Right lobe of liver (tissue), 6 donors: ENCODE measurements at regions not wholly inside any gene's neighbourhood (a gene's known extent, or its start where the extent isn't known, plus 50 kb on each side); places are given as distances from the start of the nearest gene placed in this dataset.

ENCODE experiments used
- ATAC-seq, 4 donors: fragments of 200-7000 bp; cut with Tn5 transposase; one replicate each; pipeline ENCODE4 v1.9.1; 2020; ENCODE audit warnings: mild to moderate bottlenecking in 4 of 4, moderate library complexity in 4 of 4
- DNase-seq, 3 donors: peaks; one replicate each; pipeline ENCODE4 v3.0.0-alpha.2; 2020
- H3K27ac ChIP-seq, 3 donors: fragments of 200-600 bp; one replicate each; pipeline ENCODE4 v1.8.0; 2022
- H3K27me3 ChIP-seq, 2 donors: fragments of 200-600 bp; one replicate each; pipeline ENCODE4 v1.8.0; 2022
- H3K36me3 ChIP-seq, 4 donors: fragments of 200-600 bp; sonication (generic) in 1 of 4; one replicate each; pipeline versions ENCODE4 v1.5.1 to v1.8.0; 2017 to 2022; ENCODE audit warnings: control low read depth in 1 of 4
- H3K4me1 ChIP-seq, 4 donors: fragments of 200-600 bp; sonication (generic) in 1 of 4; one replicate each; pipeline versions ENCODE4 v1.5.1 to v1.8.0; 2017 to 2022; ENCODE audit warnings: control low read depth in 1 of 4
- H3K4me3 ChIP-seq, 3 donors: fragments of 200-600 bp; one replicate each; pipeline ENCODE4 v1.8.0; 2022
- H3K9me3 ChIP-seq, 4 donors: fragments of 200-600 bp; sonication (generic) in 1 of 4; one replicate each; pipeline versions ENCODE4 v1.5.1 to v1.8.0; 2017 to 2022; ENCODE audit warnings: control low read depth in 1 of 4
- POLR2A ChIP-seq: fragments of 450-650 bp; IDR thresholded peaks from one replicate; pipeline ENCODE4 v1.6.1; 2017; ENCODE audit warnings: antibody characterized with exemption, mild to moderate bottlenecking
- WGBS: methylation state at CpG from one replicate; pipeline ENCODE4 v1.1.6; 2018; ENCODE audit warnings: low coverage, low lambda C conversion rate; ENCODE audit not compliant: insufficient coverage; ENCODE audit errors: missing lambda C conversion rate; 5-methylcytosine and 5-hydroxymethylcytosine counted together
- intact Hi-C, 2 donors: fragments of 100-400 bp; cut with DNase I; formaldehyde crosslinking; loops; one replicate each; pipeline versions ENCODE4 v1.11.2 to v1.14.1; 2022
- TF ChIP-seq, protein P1 (sequence below), 4 donors: fragments of 200-600 bp in 3 of 4; fragments of 450-650 bp in 1 of 4; IDR thresholded peaks; one replicate each; pipeline versions ENCODE4 v1.5.1 to v1.8.0; 2016 to 2022; ENCODE audit warnings: antibody characterized with exemption in 4 of 4, mild to moderate bottlenecking in 2 of 4
- donor health status: DM: no; HTN: yes; CAD: no.
- donor health status: DM: no; HTN: no; CAD: no.
- donor health status: DM: no; HTN: no; CAD: no.
- donor health status: DM: no; HTN: yes; CAD: no.
- donor health status: DM: no; HTN: yes; CAD: no.

DNA sequence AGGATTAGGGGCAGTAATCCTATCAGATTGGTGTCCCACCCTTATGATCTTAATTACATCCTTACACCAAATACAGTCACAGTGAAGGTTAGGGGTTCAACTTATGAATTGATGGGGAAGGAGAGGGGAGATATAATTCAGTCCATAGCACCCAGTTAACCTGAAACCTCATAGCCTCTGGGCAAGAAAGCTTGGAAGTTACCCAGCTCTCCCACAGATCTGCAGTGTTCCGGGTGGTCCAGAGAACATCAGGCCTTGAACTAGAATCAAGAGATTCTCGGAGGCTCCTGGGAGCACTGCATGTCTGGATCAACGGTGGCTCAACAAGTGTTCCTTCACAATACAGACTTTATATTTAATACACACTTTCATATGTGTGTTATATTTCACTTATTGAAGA, 392.6 kb upstream of the MARCKS start:
- ATAC-seq = no peak
- no peak for DNase-seq

GRCh38 chr6:113464960-113465359, 392.2 kb upstream of the MARCKS start:
- no peaks in the 10 kb centered on the region for H3K27me3 ChIP-seq
- no peaks in the 10 kb centered on the region for H3K36me3 ChIP-seq
- H3K9me3 ChIP-seq = no peaks in the 10 kb centered on the region
- H3K4me3 ChIP-seq = no peak overlapping the region
- DNase-seq = no peak
- no peak overlapping the region for H3K27ac ChIP-seq
- intact Hi-C loops = no loop called here
- 36% methylated on average over 3 of the region's 3 CpGs for WGBS
- no peak for TF ChIP-seq POLR2A
- TF ChIP-seq, protein P1, sequence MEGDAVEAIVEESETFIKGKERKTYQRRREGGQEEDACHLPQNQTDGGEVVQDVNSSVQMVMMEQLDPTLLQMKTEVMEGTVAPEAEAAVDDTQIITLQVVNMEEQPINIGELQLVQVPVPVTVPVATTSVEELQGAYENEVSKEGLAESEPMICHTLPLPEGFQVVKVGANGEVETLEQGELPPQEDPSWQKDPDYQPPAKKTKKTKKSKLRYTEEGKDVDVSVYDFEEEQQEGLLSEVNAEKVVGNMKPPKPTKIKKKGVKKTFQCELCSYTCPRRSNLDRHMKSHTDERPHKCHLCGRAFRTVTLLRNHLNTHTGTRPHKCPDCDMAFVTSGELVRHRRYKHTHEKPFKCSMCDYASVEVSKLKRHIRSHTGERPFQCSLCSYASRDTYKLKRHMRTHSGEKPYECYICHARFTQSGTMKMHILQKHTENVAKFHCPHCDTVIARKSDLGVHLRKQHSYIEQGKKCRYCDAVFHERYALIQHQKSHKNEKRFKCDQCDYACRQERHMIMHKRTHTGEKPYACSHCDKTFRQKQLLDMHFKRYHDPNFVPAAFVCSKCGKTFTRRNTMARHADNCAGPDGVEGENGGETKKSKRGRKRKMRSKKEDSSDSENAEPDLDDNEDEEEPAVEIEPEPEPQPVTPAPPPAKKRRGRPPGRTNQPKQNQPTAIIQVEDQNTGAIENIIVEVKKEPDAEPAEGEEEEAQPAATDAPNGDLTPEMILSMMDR (IDR thresholded peaks at IDR 0.05) = no peak
- peak in 3 of 4 donors; percentile 34 to 85 (median 35) for ATAC-seq
- H3K4me1 ChIP-seq = no peaks in the 10 kb centered on the region

More for the DNA sequence above, 392.6 kb upstream of the MARCKS start:
- H3K27ac ChIP-seq = no peak overlapping the region
- no peaks in the 10 kb centered on the region for H3K27me3 ChIP-seq
- intact Hi-C loops = no loop called here
- TF ChIP-seq, protein P1 (IDR thresholded peaks at IDR 0.05) = no peak
- no peak for TF ChIP-seq POLR2A
- H3K4me1 ChIP-seq = no peaks in the 10 kb centered on the region
- no peak overlapping the region for H3K4me3 ChIP-seq
- no peaks in the 10 kb centered on the region for H3K36me3 ChIP-seq
- 70% methylated on average over 2 of the region's 3 CpGs for WGBS
- H3K9me3 ChIP-seq = no peaks in the 10 kb centered on the region

DNA sequence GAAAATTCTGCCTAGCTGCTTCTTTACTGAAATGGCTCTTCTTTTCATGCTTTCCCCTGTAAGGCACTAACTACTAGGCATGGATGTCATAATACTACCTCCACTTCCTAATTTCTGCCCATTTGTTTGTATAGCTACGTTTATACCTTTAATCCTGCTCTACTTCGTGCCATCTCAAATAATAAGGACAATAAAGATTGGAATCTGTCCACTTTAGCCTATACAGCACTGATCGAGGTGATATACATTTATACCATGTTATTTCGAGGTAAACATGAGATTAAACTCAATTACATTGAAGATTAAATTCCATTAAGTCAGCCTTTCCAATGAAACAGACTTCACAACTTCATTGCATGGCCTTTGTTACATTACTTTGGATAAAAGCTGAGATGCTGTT, 390.6 kb upstream of the MARCKS start:
- Histone ChIP-seq H3K36me3 (no peaks in the 10 kb centered on the region), H3K27me3 (no peaks in the 10 kb centered on the region), H3K27ac (no peak overlapping the region), H3K4me1 (no peaks in the 10 kb centered on the region), H3K4me3 (no peak overlapping the region), H3K9me3 (no peaks in the 10 kb centered on the region)
- no peak for DNase-seq
- intact Hi-C loops = no loop called here
- no peak for ATAC-seq
- TF ChIP-seq, protein P1 (IDR thresholded peaks at IDR 0.05) = no peak
- TF ChIP-seq POLR2A = no peak
- 45% methylated on average over 4 of the region's 4 CpGs for WGBS

- ATAC-seq (peak in 2 of 4 donors; percentile 30 to 73), DNase-seq (no peak)
- Histone ChIP-seq H3K27me3 (no peaks in the 10 kb centered on the region), H3K36me3 (no peaks in the 10 kb centered on the region), H3K4me3 (no peak overlapping the region), H3K4me1 (no peaks in the 10 kb centered on the region), H3K27ac (no peak overlapping the region), H3K9me3 (no peaks in the 10 kb centered on the region)
- WGBS = 67% methylated on average over 1 of the region's 1 CpG
- intact Hi-C loops = no loop called here
- no peak for TF ChIP-seq POLR2A
- TF ChIP-seq, protein P1 (IDR thresholded peaks at IDR 0.05) = no peak
Observed at GRCh38 chr6:113475392-113475791, 381.8 kb upstream of the MARCKS start.
